AG09309 (cell line): ENCODE measurements at regions not wholly inside any gene's neighbourhood (a gene's known extent, or its start where the extent isn't known, plus 50 kb on each side); places are given as distances from the start of the nearest gene placed in this dataset.
"Not testable (repeated sequence)": the region's sequence is repeated elsewhere in the genome, so short reads cannot be mapped to it uniquely, and the experiment has no call there.

Experiments
- DNase-seq: peaks from one replicate; pipeline ENCODE4 v3.0.0-alpha.2; 2010; ENCODE audit warnings: low read depth
- H3K4me3 ChIP-seq: 2 replicates; pipeline ENCODE4 v1.5.1; 2011; ENCODE audit warnings: mild to moderate bottlenecking, low read depth, low read length, moderate library complexity; ENCODE audit not compliant: control insufficient read depth
- CTCF ChIP-seq: IDR thresholded peaks from 2 replicates; pipeline ENCODE4 v1.5.1; 2011; ENCODE audit warnings: mild to moderate bottlenecking, low read depth, low read length, inconsistent platforms; ENCODE audit not compliant: insufficient read depth, control insufficient read depth; ENCODE audit errors: missing control alignments

- no peak for TF ChIP-seq CTCF
- no peak for DNase-seq
- no peak overlapping the region for H3K4me3 ChIP-seq
Observed at GRCh38 chr5:152601806-152602732, 197.0 kb upstream of the NMUR2 start.

- not testable (repeated sequence) for DNase-seq, H3K4me3 ChIP-seq
Observed at GRCh38 chr5:152606050-152606449, 201.0 kb upstream of the NMUR2 start.

GRCh38 chr5:152606776-152607364 lies 201.8 kb upstream of the NMUR2 start:
- no peak for DNase-seq
- H3K4me3 ChIP-seq, result no peak overlapping the region
- TF ChIP-seq CTCF, result no peak

- no peak for TF ChIP-seq CTCF
- no peak for DNase-seq
Observed at GRCh38 chr5:152607401-152608160, 202.5 kb upstream of the NMUR2 start.

GRCh38 chr5:152608458-152608857 lies 203.4 kb upstream of the NMUR2 start:
- no peak for TF ChIP-seq CTCF
- no peak for DNase-seq
- H3K4me3 ChIP-seq, result no peak overlapping the region

More at GRCh38 chr5:152607401-152608160, 202.5 kb upstream of the NMUR2 start:
- no peak overlapping the region for H3K4me3 ChIP-seq

- no peak for TF ChIP-seq CTCF
- no peak overlapping the region for H3K4me3 ChIP-seq
- no peak for DNase-seq
Observed at GRCh38 chr5:152619756-152620155, 214.7 kb upstream of the NMUR2 start.
